Amygdala (tissue), 56 donors: ENCODE measurements at regions not wholly inside any gene's neighbourhood (a gene's known extent, or its start where the extent isn't known, plus 50 kb on each side); places are given as distances from the start of the nearest gene placed in this dataset.
"Not testable (repeated sequence)": the region's sequence is repeated elsewhere in the genome, so short reads cannot be mapped to it uniquely, and the experiment has no call there.

Experiments used
- DNase-seq, 56 donors: peaks; one replicate each; lab custom pipeline; 2025; lab: John Stamatoyannopoulos, UW

DNA sequence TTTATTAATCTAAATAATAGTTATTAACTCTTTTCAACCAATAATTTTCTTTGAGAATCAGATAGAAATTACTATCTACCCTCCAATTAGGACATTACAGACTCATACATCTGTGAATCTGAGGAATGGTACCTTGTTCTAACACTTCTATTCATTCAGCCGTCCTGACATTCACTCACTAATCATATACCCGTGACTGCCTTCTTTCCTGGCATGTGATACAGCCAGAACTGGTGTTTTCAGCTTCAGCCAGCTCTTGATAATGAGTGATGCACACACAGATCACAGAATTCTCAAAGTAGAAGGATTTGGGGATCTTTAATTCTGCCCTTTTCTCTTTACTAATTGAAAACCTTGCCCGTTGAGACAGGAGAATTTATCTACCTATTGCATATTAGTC, 499.9 kb downstream of the UTRN start:
- no peak for DNase-seq

GRCh38 chr6:144786825-144787224, 501.7 kb downstream of the UTRN start:
- DNase-seq = no peak

DNA sequence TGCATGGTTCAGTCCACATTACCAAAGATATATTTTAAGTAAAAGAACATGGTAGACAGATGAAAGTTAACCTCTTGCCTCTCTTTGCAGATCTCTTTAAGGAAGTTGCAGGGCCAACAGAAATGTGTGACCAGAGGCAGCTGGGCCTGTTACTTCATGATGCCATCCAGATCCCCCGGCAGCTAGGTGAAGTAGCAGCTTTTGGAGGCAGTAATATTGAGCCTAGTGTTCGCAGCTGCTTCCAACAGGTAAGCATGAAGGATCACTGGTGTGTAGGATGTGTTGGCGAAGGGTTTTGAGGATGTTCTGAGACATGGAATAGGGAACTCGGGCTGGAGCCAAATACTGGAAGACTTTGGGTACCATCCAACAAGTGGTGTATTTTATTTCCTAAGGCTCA, 508.6 kb downstream of the UTRN start:
- DNase-seq = no peak

DNA sequence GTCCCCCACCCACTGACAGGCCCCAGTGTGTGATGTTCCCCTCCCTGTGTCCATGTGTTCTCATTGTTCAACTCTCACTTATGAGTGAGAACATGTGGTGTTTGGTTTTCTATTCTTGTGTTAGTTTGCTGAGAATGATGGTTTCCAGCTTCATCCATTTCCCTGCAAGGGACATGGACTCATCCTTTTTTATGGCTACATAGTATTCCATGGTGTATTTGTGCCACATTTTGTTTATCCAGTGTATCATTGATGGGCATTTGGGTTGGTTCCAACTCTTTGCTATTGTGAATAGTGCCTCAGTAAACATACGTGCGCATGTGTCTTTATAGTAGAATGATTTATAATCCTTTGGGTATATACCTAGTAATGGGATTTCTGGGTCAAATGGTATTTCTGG, 509.9 kb downstream of the UTRN start:
- DNase-seq = not testable (repeated sequence)

- no peak for DNase-seq
Observed at GRCh38 chr6:144796070-144796469, 510.9 kb downstream of the UTRN start.

- DNase-seq = no peak
Observed at GRCh38 chr6:144797881-144798589, 512.9 kb downstream of the UTRN start.

GRCh38 chr6:144804246-144804790, 519.2 kb downstream of the UTRN start:
- DNase-seq = no peak

GRCh38 chr6:144805049-144805448, 519.9 kb downstream of the UTRN start:
- DNase-seq = no peak

DNA sequence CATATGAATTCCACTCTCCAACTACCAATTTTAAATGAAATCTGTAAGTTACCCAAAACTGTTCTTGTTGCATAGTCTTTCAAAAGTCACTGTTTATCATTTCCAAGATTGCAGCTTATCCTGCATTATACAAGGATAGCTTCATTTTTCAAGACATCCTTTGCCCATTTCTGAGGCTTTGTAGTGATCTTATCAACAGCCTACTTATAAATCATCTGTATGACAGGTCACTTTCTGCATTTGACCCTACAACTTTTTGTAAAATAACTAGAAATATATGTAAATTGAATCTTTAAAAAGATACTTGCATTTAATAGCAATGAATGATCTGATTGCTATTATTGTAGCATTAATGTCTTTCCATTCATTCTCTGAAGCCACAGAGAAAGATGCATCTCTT, 521.1 kb downstream of the UTRN start:
- no peak for DNase-seq

DNA sequence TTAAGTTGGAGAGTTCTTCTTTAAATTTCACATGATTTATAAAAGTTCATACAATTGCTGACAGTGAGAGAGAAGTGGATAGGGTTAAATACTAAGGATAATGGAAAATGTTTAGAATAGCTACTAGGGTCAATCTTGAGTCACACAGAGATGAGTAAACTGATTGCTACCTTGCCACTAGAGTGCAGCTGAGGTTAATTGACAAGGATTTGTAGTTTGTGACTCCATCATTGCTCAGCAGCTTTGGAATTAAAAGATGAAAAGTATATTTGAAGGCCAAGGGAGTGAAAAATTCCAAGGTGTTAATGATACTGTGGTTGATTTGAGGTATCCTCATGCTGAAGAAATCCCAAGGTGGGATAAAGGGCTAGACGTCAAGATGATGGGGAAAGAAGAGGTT, 524.0 kb downstream of the UTRN start:
- DNase-seq = no peak

GRCh38 chr6:144809969-144810368, 524.8 kb downstream of the UTRN start:
- no peak for DNase-seq

GRCh38 chr6:144811140-144811539, 526.0 kb downstream of the UTRN start:
- DNase-seq = no peak

GRCh38 chr6:144816936-144817335, 531.8 kb downstream of the UTRN start:
- no peak for DNase-seq

DNA sequence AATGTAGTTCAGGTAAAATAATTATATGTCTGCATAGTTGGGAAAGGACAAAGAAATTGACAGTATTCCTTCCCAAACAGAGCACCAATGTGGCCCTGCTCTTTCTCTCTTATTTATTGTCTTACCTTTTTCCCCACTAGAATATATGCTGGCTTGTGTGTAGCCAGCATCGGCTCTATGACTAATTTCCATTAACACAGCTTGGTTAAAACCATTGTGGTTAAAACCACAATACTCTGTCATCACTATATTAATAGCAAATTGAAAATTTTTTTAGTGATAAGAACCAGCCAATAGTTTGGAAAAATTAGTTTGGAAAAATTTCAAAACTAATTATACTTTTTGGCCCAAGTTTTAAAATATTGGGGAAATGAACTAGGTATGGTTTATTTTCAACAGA, 535.1 kb downstream of the UTRN start:
- no peak for DNase-seq

GRCh38 chr6:144823131-144823530, 538.0 kb downstream of the UTRN start:
- no peak for DNase-seq

DNA sequence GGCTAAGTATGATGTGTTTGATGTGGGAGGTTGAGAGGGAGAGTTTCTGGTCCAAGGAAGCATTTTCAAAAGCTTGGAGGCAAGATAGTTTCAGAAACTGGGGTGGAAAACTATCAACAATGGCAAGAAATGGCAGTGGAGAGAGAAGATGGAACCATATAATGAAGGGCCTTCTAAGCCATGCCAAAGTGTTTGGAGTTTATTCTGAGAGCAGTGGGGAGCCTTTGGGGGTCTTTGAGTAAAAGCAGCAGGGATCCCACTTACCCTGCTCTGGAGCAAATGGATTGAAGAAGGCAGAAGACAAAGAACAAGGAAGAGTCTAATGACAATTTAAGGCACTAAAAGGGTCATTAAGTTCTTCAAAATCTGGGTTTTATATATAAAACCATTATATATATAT, 538.9 kb downstream of the UTRN start:
- DNase-seq = no peak

DNA sequence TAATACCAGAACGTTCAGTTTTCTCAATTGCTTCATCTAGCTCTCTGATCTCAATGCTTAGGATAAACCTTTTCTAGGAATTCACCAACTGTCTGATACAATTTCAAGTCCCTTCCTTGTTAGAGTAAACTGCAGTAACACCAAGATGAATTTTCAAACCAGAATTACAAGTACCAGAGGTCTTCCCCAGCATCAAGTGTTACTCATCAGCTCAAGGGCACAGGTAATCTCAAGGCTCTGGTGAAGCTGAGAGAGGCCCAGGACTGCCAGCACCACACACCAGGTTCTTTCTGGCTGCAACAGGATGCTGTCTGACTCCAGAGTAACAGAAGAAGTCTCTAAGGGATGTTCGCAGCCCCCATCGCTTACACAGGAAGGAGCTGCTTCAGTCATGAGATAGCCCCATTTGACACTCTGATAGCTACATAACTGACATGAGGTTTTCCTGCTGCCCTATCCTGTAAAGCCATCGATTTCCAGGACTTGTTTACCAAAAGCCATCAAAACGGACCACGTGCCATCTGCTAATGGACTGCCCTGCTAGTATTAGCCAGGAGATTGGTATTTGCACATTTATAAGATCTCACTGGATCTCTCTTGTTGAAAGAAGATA, 549.4 kb downstream of the UTRN start:
- no peak for DNase-seq

- no peak for DNase-seq
Observed at GRCh38 chr6:144835322-144835973, 550.3 kb downstream of the UTRN start.

- no peak for DNase-seq
Observed at GRCh38 chr6:144840619-144841018, 555.5 kb downstream of the UTRN start.

GRCh38 chr6:144843701-144844100, 558.6 kb downstream of the UTRN start:
- no peak for DNase-seq

DNA sequence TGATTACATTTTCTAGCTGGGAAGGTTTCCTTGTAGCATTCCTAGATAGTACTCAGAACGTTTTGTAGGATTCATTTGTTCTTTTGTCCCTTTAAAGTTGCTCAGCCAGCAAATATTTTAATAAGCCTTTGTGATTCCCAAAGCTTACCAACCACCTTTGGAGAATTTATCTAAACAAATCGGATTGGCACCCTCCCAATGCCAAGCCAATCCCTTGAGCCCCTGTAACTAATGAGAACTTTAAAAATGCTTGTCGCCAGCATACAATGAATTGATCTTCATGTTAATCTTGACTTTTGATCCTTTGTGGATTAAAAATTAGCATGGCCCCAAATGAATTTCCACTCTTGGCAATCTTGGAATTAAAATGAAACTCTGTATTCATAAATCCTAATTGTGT, 559.5 kb downstream of the UTRN start:
- no peak for DNase-seq

DNA sequence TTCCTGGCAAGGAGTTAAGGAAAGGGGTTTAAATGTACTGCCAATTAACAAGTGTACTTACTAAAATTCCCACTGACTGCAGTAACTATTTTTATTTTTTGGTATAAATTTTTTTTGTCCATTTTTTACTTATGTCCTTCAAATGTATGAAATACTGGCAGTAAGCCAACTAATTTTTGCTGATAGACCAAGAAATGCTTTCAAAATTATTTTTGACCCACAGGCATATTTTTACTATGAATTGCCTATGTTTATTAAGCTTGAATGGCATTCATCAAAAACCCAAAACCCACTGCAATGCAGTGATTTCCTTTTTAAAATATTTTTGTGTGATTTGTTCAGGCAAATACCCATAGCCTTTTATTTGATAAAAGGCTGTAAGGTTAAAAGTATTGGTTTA, 560.1 kb downstream of the UTRN start:
- DNase-seq = no peak
